Right lobe of liver (tissue), 4 donors: ENCODE measurements at regions not wholly inside any gene's neighbourhood (a gene's known extent, or its start where the extent isn't known, plus 50 kb on each side); places are given as distances from the start of the nearest gene placed in this dataset.

Experiments
- CTCF ChIP-seq, 4 donors: fragments of 200-600 bp in 3 of 4; fragments of 450-650 bp in 1 of 4; IDR thresholded peaks; one replicate each; pipeline versions ENCODE4 v1.5.1 to v1.8.0; 2016 to 2022; ENCODE audit warnings: antibody characterized with exemption in 4 of 4, mild to moderate bottlenecking in 2 of 4
- POLR2A ChIP-seq: fragments of 450-650 bp; IDR thresholded peaks from one replicate; pipeline ENCODE4 v1.6.1; 2017; ENCODE audit warnings: antibody characterized with exemption, mild to moderate bottlenecking
- donor health status: DM: no; HTN: no; CAD: no.
- donor health status: DM: no; HTN: no; CAD: no.
- donor health status: DM: no; HTN: yes; CAD: no.

GRCh38 chr1:29786791-29787732, 550.7 kb downstream of the PTPRU start:
- peak in 2 of 4 donors; percentile 7 to 34 for TF ChIP-seq CTCF (IDR thresholded peaks at IDR 0.05)
- TF ChIP-seq POLR2A, result no peak
